Astrocyte (in vitro differentiated cells and primary cell): ENCODE measurements at regions not wholly inside any gene's neighbourhood (a gene's known extent, or its start where the extent isn't known, plus 50 kb on each side); places are given as distances from the start of the nearest gene placed in this dataset.

Experiments used
- DNase-seq: peaks from one replicate; pipeline ENCODE4 v3.0.0-alpha.2; 2010; ENCODE audit warnings: low read depth
- FAIRE-seq: peaks from 2 replicates; lab custom pipeline; 2011; peaks lifted over from hg19 to GRCh38; lab: Jason Lieb, UNC
- H2AFZ ChIP-seq: 2 replicates; pipeline ENCODE4 v1.6.0; 2012; ENCODE audit warnings: low read depth, low read length, inconsistent platforms
- H3K27ac ChIP-seq: 2 replicates; pipeline ENCODE4 v1.5.1; 2011; ENCODE audit warnings: low read depth, low read length, inconsistent platforms
- H3K27me3 ChIP-seq: 2 replicates; pipeline ENCODE4 v1.6.0; 2011; ENCODE audit warnings: low read length, inconsistent platforms; ENCODE audit not compliant: insufficient read depth
- H3K36me3 ChIP-seq: 2 replicates; pipeline ENCODE4 v1.5.1; 2011; ENCODE audit warnings: low read length, inconsistent platforms; ENCODE audit not compliant: insufficient read depth
- H3K4me1 ChIP-seq: 2 replicates; pipeline ENCODE4 v1.5.1; 2011; ENCODE audit warnings: low read length, inconsistent platforms; ENCODE audit not compliant: insufficient read depth
- H3K4me2 ChIP-seq: 2 replicates; pipeline ENCODE4 v1.6.0; 2012; ENCODE audit warnings: low read length, inconsistent platforms
- H3K4me3 ChIP-seq: 2 replicates; pipeline ENCODE4 v1.5.1; 2011; ENCODE audit warnings: low read depth, mild to moderate bottlenecking, low read length, inconsistent platforms; ENCODE audit not compliant: insufficient read depth
- H3K79me2 ChIP-seq: 2 replicates; pipeline ENCODE4 v1.6.0; 2012; ENCODE audit warnings: mild to moderate bottlenecking, low read length, inconsistent platforms; ENCODE audit not compliant: insufficient read depth
- H3K9ac ChIP-seq: 2 replicates; pipeline ENCODE4 v1.6.0; 2012; ENCODE audit warnings: mild to moderate bottlenecking, low read length, inconsistent platforms
- H3K9me3 ChIP-seq: 2 replicates; pipeline ENCODE4 v1.5.1; 2012; ENCODE audit warnings: low read depth, mild to moderate bottlenecking, low read length, inconsistent platforms; ENCODE audit not compliant: insufficient read depth
- H4K20me1 ChIP-seq: 2 replicates; pipeline ENCODE4 v1.6.0; 2012; ENCODE audit warnings: low read length, inconsistent platforms; ENCODE audit not compliant: insufficient read depth
- H3K27ac Mint-ChIP-seq: one replicate; pipeline ENCODE4 v1.8.0; 2021; ENCODE audit warnings: mild to moderate bottlenecking, mixed read lengths; ENCODE audit not compliant: unreplicated experiment
- H3K27me3 Mint-ChIP-seq: one replicate; pipeline ENCODE4 v1.8.0; 2021; ENCODE audit warnings: low read depth, mixed read lengths; ENCODE audit not compliant: unreplicated experiment
- H3K36me3 Mint-ChIP-seq: one replicate; pipeline ENCODE4 v1.8.0; 2021; ENCODE audit warnings: low read depth, mixed read lengths; ENCODE audit not compliant: unreplicated experiment
- H3K4me1 Mint-ChIP-seq: one replicate; pipeline ENCODE4 v1.8.0; 2021; ENCODE audit warnings: low read depth, mixed read lengths; ENCODE audit not compliant: unreplicated experiment
- H3K4me3 Mint-ChIP-seq: one replicate; pipeline ENCODE4 v1.8.0; 2021; ENCODE audit warnings: mild to moderate bottlenecking, moderate library complexity, mixed read lengths; ENCODE audit not compliant: unreplicated experiment
- H3K9me3 Mint-ChIP-seq: one replicate; pipeline ENCODE4 v1.8.0; 2021; ENCODE audit warnings: mild to moderate bottlenecking, mixed read lengths; ENCODE audit not compliant: unreplicated experiment
- EZH2 ChIP-seq: IDR thresholded peaks from 2 replicates; pipeline ENCODE4 v1.6.1; 2012; ENCODE audit warnings: mild to moderate bottlenecking, low read length, inconsistent platforms; ENCODE audit not compliant: insufficient read depth
- TF ChIP-seq, protein P1 (sequence below): IDR thresholded peaks from 2 replicates; pipeline ENCODE4 v1.5.1; 2011; ENCODE audit warnings: low read depth, mild to moderate bottlenecking, inconsistent platforms, low read length, moderate library complexity; ENCODE audit not compliant: insufficient read depth

DNA sequence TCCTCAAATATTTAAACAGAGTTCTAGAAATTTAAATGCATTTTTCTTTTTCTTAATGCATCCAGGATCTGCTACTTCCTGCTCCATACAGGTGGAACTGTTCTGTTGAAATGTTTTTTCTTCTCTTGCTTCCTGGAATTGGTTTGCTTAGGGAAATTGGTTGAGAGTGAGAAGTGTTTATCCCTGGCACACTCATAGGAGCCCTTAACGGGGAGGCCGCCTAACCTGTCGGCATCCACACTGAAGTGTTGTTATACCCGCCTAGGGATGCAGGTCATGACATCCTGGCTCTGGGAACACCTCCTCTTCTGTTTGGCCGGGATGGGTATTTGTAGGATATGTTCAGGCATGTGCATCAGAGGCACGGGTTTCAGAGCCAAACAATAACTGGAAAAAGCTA lies 239.7 kb downstream of the GADD45G start:
- Histone ChIP-seq H3K9me3 (no peaks in the 10 kb centered on the region), H3K79me2 (no peaks in the 10 kb centered on the region), H3K4me1 (no peaks in the 10 kb centered on the region), H3K27ac (no peak overlapping the region), H3K4me3 (no peak overlapping the region), H3K4me2 (no peak overlapping the region), H3K9ac (no peak overlapping the region), H4K20me1 (no peaks in the 10 kb centered on the region), H3K36me3 (no peaks in the 10 kb centered on the region), H2AFZ (no peak overlapping the region), H3K27me3 (no peaks in the 10 kb centered on the region)
- Mint-ChIP-seq H3K27ac (no peak overlapping the region), H3K27me3 (peaks cover 59% of the 10 kb centered on the region), H3K4me3 (no peak overlapping the region), H3K36me3 (no peaks in the 10 kb centered on the region), H3K9me3 (peaks cover 7% of the 10 kb centered on the region), H3K4me1 (no peaks in the 10 kb centered on the region)
- DNase-seq (no peak), FAIRE-seq (no peak)
- no peak for TF ChIP-seq EZH2
- TF ChIP-seq, protein P1, sequence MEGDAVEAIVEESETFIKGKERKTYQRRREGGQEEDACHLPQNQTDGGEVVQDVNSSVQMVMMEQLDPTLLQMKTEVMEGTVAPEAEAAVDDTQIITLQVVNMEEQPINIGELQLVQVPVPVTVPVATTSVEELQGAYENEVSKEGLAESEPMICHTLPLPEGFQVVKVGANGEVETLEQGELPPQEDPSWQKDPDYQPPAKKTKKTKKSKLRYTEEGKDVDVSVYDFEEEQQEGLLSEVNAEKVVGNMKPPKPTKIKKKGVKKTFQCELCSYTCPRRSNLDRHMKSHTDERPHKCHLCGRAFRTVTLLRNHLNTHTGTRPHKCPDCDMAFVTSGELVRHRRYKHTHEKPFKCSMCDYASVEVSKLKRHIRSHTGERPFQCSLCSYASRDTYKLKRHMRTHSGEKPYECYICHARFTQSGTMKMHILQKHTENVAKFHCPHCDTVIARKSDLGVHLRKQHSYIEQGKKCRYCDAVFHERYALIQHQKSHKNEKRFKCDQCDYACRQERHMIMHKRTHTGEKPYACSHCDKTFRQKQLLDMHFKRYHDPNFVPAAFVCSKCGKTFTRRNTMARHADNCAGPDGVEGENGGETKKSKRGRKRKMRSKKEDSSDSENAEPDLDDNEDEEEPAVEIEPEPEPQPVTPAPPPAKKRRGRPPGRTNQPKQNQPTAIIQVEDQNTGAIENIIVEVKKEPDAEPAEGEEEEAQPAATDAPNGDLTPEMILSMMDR: no peak

DNA sequence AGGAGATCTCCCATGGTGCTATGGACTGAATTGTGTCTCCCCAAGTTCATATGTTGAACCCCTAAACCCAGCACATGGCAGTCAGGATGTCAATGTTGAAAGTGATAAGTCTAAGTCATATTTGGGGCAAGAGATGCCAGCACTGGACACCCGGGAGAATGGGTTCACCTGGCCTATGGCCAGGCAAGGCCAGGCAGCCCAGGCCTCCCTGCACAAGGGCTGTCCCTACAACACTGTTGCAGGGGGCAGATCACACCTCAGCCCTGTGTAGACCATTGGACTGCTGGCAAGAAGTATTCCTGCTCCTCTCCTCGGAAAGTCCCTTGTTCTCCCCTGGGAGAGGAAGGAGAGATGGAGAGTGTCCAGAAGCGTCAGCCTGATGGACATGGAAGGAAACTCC lies 240.5 kb downstream of the GADD45G start:
- H4K20me1 ChIP-seq: no peaks in the 10 kb centered on the region
- H3K9me3 ChIP-seq: no peaks in the 10 kb centered on the region
- no peak overlapping the region for H3K4me2 ChIP-seq
- no peak overlapping the region for H2AFZ ChIP-seq
- TF ChIP-seq, protein P1: no peak
- no peak for TF ChIP-seq EZH2
- no peaks in the 10 kb centered on the region for H3K36me3 ChIP-seq
- H3K9ac ChIP-seq: no peak overlapping the region
- FAIRE-seq (no peak), DNase-seq (no peak)
- H3K27me3 Mint-ChIP-seq: peaks cover 55% of the 10 kb centered on the region
- H3K79me2 ChIP-seq: no peaks in the 10 kb centered on the region
- no peaks in the 10 kb centered on the region for H3K27me3 ChIP-seq
- H3K27ac Mint-ChIP-seq: no peak overlapping the region
- H3K4me3 Mint-ChIP-seq: no peak overlapping the region
- peaks cover 7% of the 10 kb centered on the region for H3K9me3 Mint-ChIP-seq
- H3K27ac ChIP-seq: no peak overlapping the region
- no peak overlapping the region for H3K4me3 ChIP-seq
- H3K4me1 Mint-ChIP-seq: peaks cover 2% of the 10 kb centered on the region
- H3K4me1 ChIP-seq: no peaks in the 10 kb centered on the region
- H3K36me3 Mint-ChIP-seq: no peaks in the 10 kb centered on the region

DNA sequence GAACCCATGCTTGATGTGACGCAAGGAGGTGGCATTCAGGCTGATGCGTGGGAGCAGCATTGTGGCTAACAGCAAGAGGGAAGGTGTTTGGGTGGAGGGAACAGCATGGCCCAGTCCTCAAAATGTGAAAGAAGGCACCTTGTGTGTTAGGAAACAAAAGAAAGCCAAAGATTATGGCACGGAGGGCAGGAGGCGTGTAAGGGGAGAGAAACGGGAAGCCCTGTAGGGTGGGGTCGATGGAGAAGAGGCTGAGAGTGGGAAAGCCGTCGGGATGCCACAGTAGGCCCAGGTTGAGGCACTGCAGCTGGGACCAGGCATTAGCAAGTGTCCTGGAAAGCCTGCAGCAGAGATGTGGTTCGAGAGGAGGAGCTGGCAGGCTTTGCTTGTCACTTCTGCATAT lies 241.1 kb downstream of the GADD45G start:
- no peak overlapping the region for H2AFZ ChIP-seq

More for the DNA sequence above, 241.1 kb downstream of the GADD45G start:
- Histone ChIP-seq H3K4me2 (no peak overlapping the region), H3K4me1 (no peaks in the 10 kb centered on the region), H3K79me2 (no peaks in the 10 kb centered on the region), H3K4me3 (no peak overlapping the region), H4K20me1 (no peaks in the 10 kb centered on the region), H3K27me3 (no peaks in the 10 kb centered on the region), H3K27ac (no peak overlapping the region), H3K9ac (no peak overlapping the region), H3K36me3 (no peaks in the 10 kb centered on the region), H3K9me3 (no peaks in the 10 kb centered on the region)
- no peak for FAIRE-seq
- DNase-seq: no peak
- Mint-ChIP-seq H3K9me3 (peaks cover 7% of the 10 kb centered on the region), H3K27me3 (peaks cover 53% of the 10 kb centered on the region), H3K4me3 (no peak overlapping the region), H3K36me3 (no peaks in the 10 kb centered on the region), H3K4me1 (peaks cover 7% of the 10 kb centered on the region), H3K27ac (no peak overlapping the region)
- no peak for TF ChIP-seq EZH2
- TF ChIP-seq, protein P1: no peak
